Skeletal muscle satellite cell (primary cell): ENCODE measurements at regions not wholly inside any gene's neighbourhood (a gene's known extent, or its start where the extent isn't known, plus 50 kb on each side); places are given as distances from the start of the nearest gene placed in this dataset.
"Not testable (repeated sequence)": the region's sequence is repeated elsewhere in the genome, so short reads cannot be mapped to it uniquely, and the experiment has no call there.

Source experiments
- H3K27me3 ChIP-seq: 2 replicates; pipeline ENCODE4 v1.7.0; 2013; ENCODE audit warnings: low read length; ENCODE audit not compliant: control insufficient read depth, insufficient read depth
- H3K36me3 ChIP-seq: 2 replicates; pipeline ENCODE4 v1.7.0; 2013; ENCODE audit warnings: mild to moderate bottlenecking, control low read depth, low read length; ENCODE audit not compliant: insufficient read depth
- H3K4me1 ChIP-seq: 2 replicates; pipeline ENCODE4 v1.7.0; 2013; ENCODE audit warnings: low read length; ENCODE audit not compliant: control insufficient read depth, insufficient read depth
- H3K4me2 ChIP-seq: 2 replicates; pipeline ENCODE4 v1.7.0; 2013; ENCODE audit warnings: mild to moderate bottlenecking, low read length
- H3K4me3 ChIP-seq: 2 replicates; pipeline ENCODE4 v1.7.0; 2013; ENCODE audit warnings: low read length
- H3K9ac ChIP-seq: 2 replicates; pipeline ENCODE4 v1.7.0; 2013; ENCODE audit warnings: mild to moderate bottlenecking, low read depth, low read length, moderate library complexity
- H3K9me3 ChIP-seq: replicated peaks from 2 replicates; pipeline ENCODE4 v1.7.0; 2013; ENCODE audit warnings: mild to moderate bottlenecking, control low read depth, low read length

DNA sequence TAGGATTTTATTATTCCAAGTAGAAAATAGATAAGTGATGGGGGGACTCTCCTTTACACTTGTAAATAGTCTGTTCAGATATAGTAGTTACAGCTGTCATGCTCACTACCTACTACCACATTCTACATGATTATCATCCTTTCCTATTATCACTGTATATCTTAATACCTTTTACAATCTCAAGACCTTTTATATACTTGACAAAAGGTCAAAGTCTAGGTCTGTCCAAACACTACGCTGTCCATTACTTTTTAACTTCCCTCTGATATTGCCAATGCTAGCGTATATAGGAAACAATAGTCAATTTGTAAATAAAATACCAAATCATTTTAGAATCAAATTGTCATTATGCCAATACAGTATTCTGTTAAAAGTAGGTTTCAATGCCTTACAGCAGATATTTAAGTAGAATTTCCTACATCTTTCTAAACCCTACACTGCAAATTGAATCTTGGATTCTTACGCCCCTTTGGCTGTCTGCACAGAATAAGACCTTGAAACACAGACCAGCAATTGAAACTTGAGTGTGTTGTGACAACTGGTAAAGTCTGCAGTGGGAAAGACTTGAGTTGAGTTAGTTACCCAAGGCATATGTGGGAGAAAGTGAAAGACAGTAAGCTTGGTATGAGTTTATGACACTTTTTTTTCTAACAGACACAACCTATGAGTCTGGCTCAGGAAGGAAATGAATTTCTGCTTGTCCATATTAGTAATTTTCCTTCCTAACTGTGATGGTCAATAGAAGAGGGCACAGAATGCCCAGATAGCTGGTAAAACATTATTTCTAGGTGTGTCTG, 827.6 kb upstream of the ACO1 start:
- H3K9ac ChIP-seq, result no peak overlapping the region
- no peaks in the 10 kb centered on the region for H3K27me3 ChIP-seq
- no peak overlapping the region for H3K4me3 ChIP-seq
- H3K4me1 ChIP-seq, result no peaks in the 10 kb centered on the region
- no peaks in the 10 kb centered on the region for H3K9me3 ChIP-seq
- no peak overlapping the region for H3K4me2 ChIP-seq
- H3K36me3 ChIP-seq, result no peaks in the 10 kb centered on the region

DNA sequence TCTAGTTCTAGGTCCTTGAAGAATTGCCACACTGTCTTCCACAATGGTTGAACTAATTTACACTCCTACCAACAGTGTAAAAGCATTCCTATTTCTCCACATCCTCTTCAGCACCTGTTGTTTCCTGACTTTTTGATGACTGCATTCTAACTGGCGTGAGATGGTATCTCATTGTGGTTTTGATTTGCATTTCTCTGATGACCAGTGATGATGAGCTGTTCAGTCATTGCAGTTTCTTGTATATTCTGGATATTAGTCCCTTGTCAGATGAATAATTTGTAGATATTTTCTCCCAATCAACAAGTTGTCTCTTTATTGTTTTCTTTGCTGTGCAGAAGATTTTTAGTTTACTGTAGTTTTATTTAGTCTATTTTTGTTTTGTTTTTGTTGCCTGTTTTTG, 812.3 kb upstream of the ACO1 start:
- H3K36me3 ChIP-seq, H3K9ac ChIP-seq, H3K4me3 ChIP-seq, H3K4me1 ChIP-seq, H3K27me3 ChIP-seq, H3K9me3 ChIP-seq, H3K4me2 ChIP-seq: not testable (repeated sequence)

DNA sequence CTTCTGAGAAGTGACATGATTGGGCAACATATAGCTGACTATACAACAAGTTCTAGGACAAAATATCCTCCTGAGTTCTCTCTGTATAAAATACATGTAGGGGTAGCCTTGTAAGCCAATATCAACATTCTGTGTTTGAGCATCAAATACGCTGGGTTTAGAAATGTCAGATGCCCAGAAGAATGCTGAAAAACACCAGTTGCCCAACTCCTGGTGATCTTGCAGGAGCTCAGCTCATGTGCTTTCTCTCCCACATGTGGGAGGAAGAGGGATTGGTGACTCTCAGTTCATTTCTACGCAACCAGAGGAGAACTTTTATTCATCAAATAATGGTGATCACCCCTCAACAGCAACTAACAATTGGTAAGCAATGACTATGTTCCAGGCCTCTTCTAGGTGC, 810.9 kb upstream of the ACO1 start:
- Histone ChIP-seq H3K4me2 (no peak overlapping the region), H3K4me1 (no peaks in the 10 kb centered on the region), H3K9me3 (no peaks in the 10 kb centered on the region), H3K27me3 (no peaks in the 10 kb centered on the region), H3K36me3 (no peaks in the 10 kb centered on the region), H3K4me3 (no peak overlapping the region), H3K9ac (no peak overlapping the region)

- H3K4me3 ChIP-seq, result no peak overlapping the region
- H3K9me3 ChIP-seq, result no peaks in the 10 kb centered on the region
- H3K27me3 ChIP-seq, result no peaks in the 10 kb centered on the region
These were observed 810.3 kb upstream of the ACO1 start for GRCh38 chr9:31574006-31574765.

GRCh38 chr9:31582071-31582470, 802.4 kb upstream of the ACO1 start:
- Histone ChIP-seq H3K27me3 (no peaks in the 10 kb centered on the region), H3K36me3 (no peaks in the 10 kb centered on the region), H3K4me2 (no peak overlapping the region), H3K4me1 (no peaks in the 10 kb centered on the region), H3K4me3 (no peak overlapping the region), H3K9ac (no peak overlapping the region), H3K9me3 (no peaks in the 10 kb centered on the region)

More at GRCh38 chr9:31574006-31574765, 810.3 kb upstream of the ACO1 start:
- no peaks in the 10 kb centered on the region for H3K4me1 ChIP-seq
- H3K9ac ChIP-seq, result no peak overlapping the region
- H3K4me2 ChIP-seq, result no peak overlapping the region
- H3K36me3 ChIP-seq, result no peaks in the 10 kb centered on the region

DNA sequence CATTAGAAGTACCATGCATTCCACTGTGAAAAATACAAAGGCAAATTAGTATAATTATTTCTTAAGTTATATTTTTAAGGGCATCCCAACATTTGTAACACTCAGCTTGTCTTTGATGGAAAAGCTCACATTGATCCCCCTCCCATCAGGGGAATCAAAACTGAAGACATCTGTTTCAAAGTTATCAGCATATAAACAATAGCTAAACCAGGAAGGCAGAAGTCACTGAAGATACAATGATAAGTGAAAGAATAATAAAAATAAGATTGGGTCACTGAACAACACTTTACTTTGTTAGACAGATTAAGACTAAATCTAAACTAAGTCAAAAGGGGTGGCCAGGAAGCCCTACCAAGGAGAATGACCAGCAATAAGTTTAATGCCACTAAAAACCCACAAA, 801.9 kb upstream of the ACO1 start:
- H3K4me2 ChIP-seq, result no peak overlapping the region
- H3K4me3 ChIP-seq, result no peak overlapping the region
- H3K9ac ChIP-seq, result no peak overlapping the region
- no peaks in the 10 kb centered on the region for H3K9me3 ChIP-seq
- no peaks in the 10 kb centered on the region for H3K4me1 ChIP-seq
- H3K27me3 ChIP-seq, result no peaks in the 10 kb centered on the region
- no peaks in the 10 kb centered on the region for H3K36me3 ChIP-seq

DNA sequence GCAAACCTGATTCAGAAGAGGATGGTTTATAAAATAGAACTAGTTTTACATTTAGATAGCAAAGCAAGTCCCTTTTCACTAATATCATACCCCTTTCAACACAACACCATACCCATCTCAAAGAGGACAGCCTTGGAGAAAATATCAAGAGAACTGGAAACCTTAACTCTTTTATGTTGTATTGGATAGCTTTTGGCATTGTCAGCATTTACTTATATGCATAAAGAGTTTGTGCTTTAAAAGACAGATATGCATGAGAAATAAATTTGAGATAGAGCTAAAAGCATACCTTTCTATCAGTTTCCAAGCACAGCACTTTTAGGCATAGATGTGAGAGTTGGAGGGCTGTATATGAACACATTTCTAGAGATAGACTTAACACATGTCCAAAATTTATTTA, 799.3 kb upstream of the ACO1 start:
- Histone ChIP-seq H3K4me1 (no peaks in the 10 kb centered on the region), H3K4me3 (no peak overlapping the region), H3K27me3 (no peaks in the 10 kb centered on the region), H3K4me2 (no peak overlapping the region), H3K9ac (no peak overlapping the region), H3K36me3 (no peaks in the 10 kb centered on the region), H3K9me3 (peaks cover 3% of the 10 kb centered on the region)

DNA sequence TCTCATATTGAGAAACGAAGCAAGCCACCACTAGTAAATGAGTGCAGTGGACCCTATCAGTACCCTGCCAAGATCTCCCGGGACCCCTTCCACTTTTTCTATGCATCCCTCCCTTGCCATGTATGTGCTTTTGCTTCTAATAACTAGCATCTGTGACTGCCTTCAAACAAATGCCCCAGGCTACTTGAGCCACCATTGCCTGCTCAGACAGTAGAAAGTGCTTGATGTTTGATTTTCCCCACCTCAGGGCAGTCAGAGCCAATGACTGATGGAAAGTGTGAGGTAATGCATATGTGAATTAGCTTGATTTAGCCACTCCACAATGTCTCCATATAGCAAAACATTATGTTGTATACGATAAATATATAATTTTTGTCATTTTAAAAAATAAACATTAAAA, 797.3 kb upstream of the ACO1 start:
- no peak overlapping the region for H3K4me2 ChIP-seq
- H3K27me3 ChIP-seq, result no peaks in the 10 kb centered on the region
- peaks cover 3% of the 10 kb centered on the region for H3K9me3 ChIP-seq
- H3K36me3 ChIP-seq, result no peaks in the 10 kb centered on the region
- no peaks in the 10 kb centered on the region for H3K4me1 ChIP-seq
- no peak overlapping the region for H3K4me3 ChIP-seq
- H3K9ac ChIP-seq, result no peak overlapping the region

GRCh38 chr9:31588006-31588405, 796.4 kb upstream of the ACO1 start:
- Histone ChIP-seq H3K4me1 (no peaks in the 10 kb centered on the region), H3K27me3 (no peaks in the 10 kb centered on the region), H3K9me3 (peaks cover 3% of the 10 kb centered on the region), H3K9ac (no peak overlapping the region), H3K4me2 (no peak overlapping the region), H3K4me3 (no peak overlapping the region), H3K36me3 (no peaks in the 10 kb centered on the region)

DNA sequence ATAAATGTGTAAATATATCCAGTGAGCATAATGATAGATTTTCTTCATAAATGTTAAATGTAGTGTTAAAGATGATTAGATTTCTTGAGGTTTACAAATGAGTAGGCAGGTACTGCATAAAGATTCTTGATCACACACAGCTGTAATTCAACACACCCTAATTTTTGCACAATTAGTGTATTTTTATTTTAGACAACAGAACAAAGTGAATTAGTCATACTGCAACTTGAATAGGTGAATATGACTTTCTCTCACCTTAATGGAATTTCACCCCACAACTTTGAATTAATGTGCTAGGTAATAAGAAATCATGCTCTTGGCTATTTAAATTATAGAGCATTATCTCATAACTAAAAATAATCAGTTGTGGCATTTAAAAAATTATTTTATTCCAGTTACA, 795.7 kb upstream of the ACO1 start:
- Histone ChIP-seq H3K9me3 (peaks cover 3% of the 10 kb centered on the region), H3K4me1 (no peaks in the 10 kb centered on the region), H3K36me3 (no peaks in the 10 kb centered on the region), H3K4me2 (no peak overlapping the region), H3K27me3 (no peaks in the 10 kb centered on the region), H3K4me3 (no peak overlapping the region), H3K9ac (no peak overlapping the region)

DNA sequence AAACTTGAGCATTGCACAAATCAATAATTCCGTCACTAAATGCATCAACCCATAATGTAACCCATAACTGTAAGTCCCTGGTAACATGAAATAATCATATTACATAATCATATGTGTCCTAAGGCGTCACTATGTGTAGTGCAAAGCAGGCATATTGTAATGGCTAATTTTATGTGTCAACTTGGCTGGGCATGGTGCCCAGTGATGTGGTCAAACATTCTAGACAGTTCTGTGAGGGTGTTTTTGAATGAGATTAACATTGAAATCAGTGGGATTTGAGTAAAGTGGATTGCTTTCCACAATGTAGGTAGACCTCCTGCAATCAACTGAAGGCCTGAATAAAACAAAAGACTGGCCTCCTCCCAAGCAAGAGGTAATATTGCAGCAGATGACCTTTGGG, 794.4 kb upstream of the ACO1 start:
- H3K27me3 ChIP-seq, result no peaks in the 10 kb centered on the region
- H3K4me1 ChIP-seq, result no peaks in the 10 kb centered on the region
- H3K9ac ChIP-seq, result no peak overlapping the region
- H3K4me2 ChIP-seq, result no peak overlapping the region
- H3K36me3 ChIP-seq, result no peaks in the 10 kb centered on the region
- peaks cover 3% of the 10 kb centered on the region for H3K9me3 ChIP-seq
- no peak overlapping the region for H3K4me3 ChIP-seq

DNA sequence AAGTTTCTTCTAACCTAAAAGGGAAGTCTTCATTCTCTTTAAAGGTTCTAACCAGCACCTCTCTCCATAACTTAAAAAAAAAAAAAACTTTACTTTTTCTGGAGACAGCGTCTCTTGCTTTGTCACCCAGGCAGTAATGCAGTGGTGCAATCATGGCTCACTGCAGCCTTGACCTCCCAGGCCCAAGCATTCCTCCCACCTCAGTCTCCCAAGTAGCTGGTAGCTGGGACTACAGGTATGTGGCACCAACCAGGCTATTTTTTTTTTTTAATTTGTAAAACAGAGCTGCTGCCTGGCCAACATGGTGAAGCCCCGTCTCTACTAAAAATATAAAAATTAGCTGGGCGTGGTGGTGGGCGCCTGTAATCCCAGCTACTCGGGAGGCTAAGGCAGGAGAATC, 787.4 kb upstream of the ACO1 start:
- H3K9ac ChIP-seq, H3K36me3 ChIP-seq, H3K4me2 ChIP-seq: not testable (repeated sequence)

More for the DNA sequence above, 787.4 kb upstream of the ACO1 start:
- H3K4me1 ChIP-seq, H3K9me3 ChIP-seq, H3K4me3 ChIP-seq, H3K27me3 ChIP-seq: not testable (repeated sequence)
